Adrenal gland (tissue), 9 donors: ENCODE measurements at regions not wholly inside any gene's neighbourhood (a gene's known extent, or its start where the extent isn't known, plus 50 kb on each side); places are given as distances from the start of the nearest gene placed in this dataset.

ENCODE experiments used
- DNase-seq, 7 donors: peaks; one replicate each; pipeline ENCODE4 v3.0.0-alpha.2; 2019 to 2020
- H3K27ac ChIP-seq, 5 donors: fragments of 200-600 bp; sonication (generic) in 4 of 5; 1 replicate in 3 of 5; 2 replicates in 2 of 5; pipeline versions ENCODE4 v1.5.1 to v1.8.0; 2016 to 2020; ENCODE audit warnings: mild to moderate bottlenecking in 1 of 5
- H3K27me3 ChIP-seq: fragments of 200-600 bp; 2 replicates; pipeline ENCODE4 v1.8.0; 2021
- H3K36me3 ChIP-seq, 2 donors: fragments of 200-600 bp; replicated peaks in 1 of 2; 1 replicate in 1 of 2; 2 replicates in 1 of 2; pipeline versions ENCODE4 v1.5.1 to v1.8.0; 2018 to 2022
- H3K4me1 ChIP-seq, 2 donors: fragments of 200-600 bp; replicated peaks in 1 of 2; 1 replicate in 1 of 2; 2 replicates in 1 of 2; pipeline versions ENCODE4 v1.5.1 to v1.8.0; 2018 to 2021
- H3K4me3 ChIP-seq, 4 donors: fragments of 200-600 bp; sonication (generic) in 3 of 4; one replicate each; pipeline ENCODE4 v1.5.1; 2016 to 2018
- H3K9me3 ChIP-seq, 3 donors: fragments of 200-600 bp; sonication (generic) in 1 of 3; replicated peaks in 1 of 3; 1 replicate in 2 of 3; 2 replicates in 1 of 3; pipeline versions ENCODE4 v1.5.1 to v1.8.0; 2016 to 2021
- POLR2A ChIP-seq, 2 donors: fragments of 450-650 bp; IDR thresholded peaks; one replicate each; pipeline ENCODE4 v1.6.1; 2017; ENCODE audit warnings: antibody characterized with exemption in 2 of 2, mild to moderate bottlenecking in 2 of 2, moderate library complexity in 1 of 2
- WGBS, 4 donors: extraction: QIAGEN DNeasy Blood & Tissue Kit in 2 of 4; methylation state at CpG; one replicate each; pipeline versions ENCODE4 v1.1.5 to v1.1.7; 2013 to 2017; 5-methylcytosine and 5-hydroxymethylcytosine counted together
- intact Hi-C, 2 donors: fragments of 100-400 bp; cut with DNase I; formaldehyde crosslinking; loops; one replicate each; pipeline versions ENCODE4 v1.14.1 to v1.15.0; 2022 to 2023
- TF ChIP-seq, protein P1 (sequence below), 6 experiments: fragments of 450-650 bp in 4 of 6; fragments of 200-600 bp in 2 of 6; sonication (generic) in 1 of 6; IDR thresholded peaks; 1 replicate in 5 of 6; 2 replicates in 1 of 6; pipeline versions ENCODE4 v1.5.1 to v1.8.0; 2016 to 2021; ENCODE audit warnings: antibody characterized with exemption in 6 of 6, mild to moderate bottlenecking in 2 of 6, moderate library complexity in 1 of 6
- donor health status: healthy with polysubstance abuse.
- donor health status: Bipolar disorder and iron deficiency.
- donor health status: DM: yes; HTN: yes; CAD: no.
- donor health status: DM: no; HTN: no; CAD: no.
- donor health status: DM: no; HTN: no; CAD: no.

DNA sequence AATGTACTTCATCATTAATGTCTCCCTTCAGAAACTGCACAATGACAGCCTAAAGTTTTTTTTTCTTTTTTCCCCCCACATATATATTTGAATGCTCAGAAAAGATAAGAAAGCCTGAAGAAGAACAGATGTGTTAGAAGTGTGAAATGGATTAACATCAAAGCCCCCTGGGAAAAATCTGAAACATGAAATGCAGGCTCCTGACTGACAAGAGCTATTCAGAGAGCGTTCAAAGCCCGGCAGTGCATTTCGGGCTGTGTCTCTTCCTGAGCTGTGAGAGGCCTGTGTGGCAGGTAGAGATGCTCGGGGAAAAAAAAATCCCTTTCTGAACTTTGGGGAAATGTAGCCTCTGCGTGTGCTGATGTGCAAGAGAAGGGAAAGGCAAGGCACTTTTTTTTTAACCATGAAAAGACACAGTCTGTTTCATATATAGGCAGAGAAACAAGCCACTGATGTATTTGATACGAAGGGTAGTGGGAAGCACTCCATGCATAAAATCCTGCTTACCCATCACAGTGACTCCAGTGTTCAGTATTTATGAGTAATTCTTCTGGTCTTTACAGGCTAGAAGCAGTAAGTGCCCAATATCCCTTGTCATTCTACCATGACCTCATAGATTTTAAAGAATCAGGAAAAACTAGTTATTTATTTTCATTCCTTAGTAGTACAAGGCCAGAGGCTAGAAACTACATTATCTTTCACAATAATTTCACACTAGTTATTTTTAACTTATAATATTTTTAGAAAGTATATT is 1574.2 kb upstream of the PIK3C3 start:
- H3K4me3 ChIP-seq: no peak overlapping the region
- WGBS, 4 donors: 70 to 78% (median 72%) methylated on average over 6 of the region's 6 CpGs
- TF ChIP-seq, protein P1, sequence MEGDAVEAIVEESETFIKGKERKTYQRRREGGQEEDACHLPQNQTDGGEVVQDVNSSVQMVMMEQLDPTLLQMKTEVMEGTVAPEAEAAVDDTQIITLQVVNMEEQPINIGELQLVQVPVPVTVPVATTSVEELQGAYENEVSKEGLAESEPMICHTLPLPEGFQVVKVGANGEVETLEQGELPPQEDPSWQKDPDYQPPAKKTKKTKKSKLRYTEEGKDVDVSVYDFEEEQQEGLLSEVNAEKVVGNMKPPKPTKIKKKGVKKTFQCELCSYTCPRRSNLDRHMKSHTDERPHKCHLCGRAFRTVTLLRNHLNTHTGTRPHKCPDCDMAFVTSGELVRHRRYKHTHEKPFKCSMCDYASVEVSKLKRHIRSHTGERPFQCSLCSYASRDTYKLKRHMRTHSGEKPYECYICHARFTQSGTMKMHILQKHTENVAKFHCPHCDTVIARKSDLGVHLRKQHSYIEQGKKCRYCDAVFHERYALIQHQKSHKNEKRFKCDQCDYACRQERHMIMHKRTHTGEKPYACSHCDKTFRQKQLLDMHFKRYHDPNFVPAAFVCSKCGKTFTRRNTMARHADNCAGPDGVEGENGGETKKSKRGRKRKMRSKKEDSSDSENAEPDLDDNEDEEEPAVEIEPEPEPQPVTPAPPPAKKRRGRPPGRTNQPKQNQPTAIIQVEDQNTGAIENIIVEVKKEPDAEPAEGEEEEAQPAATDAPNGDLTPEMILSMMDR (IDR thresholded peaks at IDR 0.05): no peak
- no peak for TF ChIP-seq POLR2A (IDR thresholded peaks at IDR 0.05)
- H3K4me1 ChIP-seq: no peaks in the 10 kb centered on the region
- intact Hi-C loops: no loop called here
- DNase-seq: no peak
- no peak overlapping the region for H3K27ac ChIP-seq
- H3K27me3 ChIP-seq: no peaks in the 10 kb centered on the region
- no peaks in the 10 kb centered on the region for H3K36me3 ChIP-seq
- no peaks in the 10 kb centered on the region for H3K9me3 ChIP-seq

DNA sequence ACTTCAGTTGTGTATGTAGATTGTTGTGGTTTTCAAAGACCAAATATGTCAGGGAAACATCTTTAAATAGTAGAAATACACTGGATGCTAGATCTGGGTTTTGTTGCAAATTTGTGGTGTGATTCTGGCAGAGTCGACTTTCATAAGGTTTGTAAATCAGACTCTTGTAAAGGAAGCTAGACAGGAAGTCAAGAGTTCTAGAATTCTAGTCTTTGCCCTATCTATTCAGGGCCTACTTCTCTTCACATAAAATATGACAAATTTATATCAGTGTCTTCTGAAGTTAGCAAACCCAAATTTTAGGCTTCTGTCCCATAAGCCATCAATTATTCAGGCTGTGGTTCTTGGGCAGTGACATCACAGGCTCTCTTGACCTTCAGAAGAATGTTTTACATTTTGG is 1579.2 kb upstream of the PIK3C3 start:
- no peak for TF ChIP-seq POLR2A (IDR thresholded peaks at IDR 0.05)
- TF ChIP-seq, protein P1 (IDR thresholded peaks at IDR 0.05): no peak
- H3K36me3 ChIP-seq: no peaks in the 10 kb centered on the region
- H3K9me3 ChIP-seq: no peaks in the 10 kb centered on the region
- no peak for DNase-seq
- intact Hi-C loops: no loop called here
- H3K27ac ChIP-seq: no peak overlapping the region
- H3K27me3 ChIP-seq: no peaks in the 10 kb centered on the region
- WGBS, 4 donors: 38 to 55% (median 49%) methylated on average over 1 of the region's 1 CpG
- H3K4me3 ChIP-seq: no peak overlapping the region
- H3K4me1 ChIP-seq: no peaks in the 10 kb centered on the region

DNA sequence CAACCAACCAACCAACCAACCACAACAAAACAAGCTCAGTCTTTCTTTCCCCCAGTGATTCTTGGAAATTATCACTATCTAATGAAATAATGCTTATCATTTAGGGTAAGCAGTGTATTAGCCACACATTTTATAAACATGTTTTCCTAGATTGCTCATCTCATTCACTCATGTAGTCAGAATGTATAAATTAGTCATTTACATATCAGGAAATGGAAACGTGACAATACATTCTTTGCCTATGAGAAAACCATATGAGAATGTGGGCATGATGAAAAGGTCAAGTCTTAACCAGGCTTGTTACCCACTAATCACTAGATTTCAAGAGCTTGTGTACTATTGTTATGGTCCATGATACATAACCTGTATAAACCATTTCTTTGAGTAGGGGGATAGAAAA is 1583.4 kb upstream of the PIK3C3 start:
- Histone ChIP-seq H3K4me3 (no peak overlapping the region), H3K27ac (no peak overlapping the region), H3K9me3 (no peaks in the 10 kb centered on the region), H3K27me3 (no peaks in the 10 kb centered on the region), H3K4me1 (no peaks in the 10 kb centered on the region), H3K36me3 (no peaks in the 10 kb centered on the region)
- no peak for DNase-seq
- TF ChIP-seq, protein P1 (IDR thresholded peaks at IDR 0.05): no peak
- TF ChIP-seq POLR2A (IDR thresholded peaks at IDR 0.05): no peak
- 56 to 64% (median 59%) methylated on average over 1 of the region's 1 CpG for WGBS, 4 donors
- intact Hi-C loops: no loop called here

DNA sequence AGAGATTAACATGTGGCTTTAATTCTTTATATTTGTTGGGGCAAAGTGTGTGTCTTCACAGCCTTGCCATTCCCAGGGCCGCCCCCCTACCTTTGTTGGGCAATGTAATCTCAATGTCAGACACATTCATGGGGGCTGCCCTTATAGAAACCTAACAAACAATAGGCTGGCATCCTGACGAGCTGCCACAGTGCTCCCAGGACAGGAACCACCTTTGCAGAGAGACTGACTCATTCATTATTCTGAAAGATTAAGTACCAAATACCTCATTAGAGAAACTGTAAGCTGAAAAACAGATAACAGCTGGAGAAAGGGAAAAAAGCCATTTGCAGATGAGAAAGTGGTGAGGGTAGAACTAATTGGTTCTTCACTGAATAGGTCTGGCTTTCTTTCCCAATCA is 1587.5 kb upstream of the PIK3C3 start:
- TF ChIP-seq, protein P1 (IDR thresholded peaks at IDR 0.05): no peak
- TF ChIP-seq POLR2A (IDR thresholded peaks at IDR 0.05): no peak
- Histone ChIP-seq H3K4me1 (no peaks in the 10 kb centered on the region), H3K9me3 (no peaks in the 10 kb centered on the region), H3K36me3 (no peaks in the 10 kb centered on the region), H3K27ac (no peak overlapping the region), H3K27me3 (no peaks in the 10 kb centered on the region), H3K4me3 (no peak overlapping the region)
- DNase-seq: no peak
- intact Hi-C loops: no loop called here
- 53 to 71% (median 67%) methylated on average over 2 of the region's 2 CpGs for WGBS, 4 donors
